Prostate gland (tissue), 2 donors: ENCODE measurements at regions not wholly inside any gene's neighbourhood (a gene's known extent, or its start where the extent isn't known, plus 50 kb on each side); places are given as distances from the start of the nearest gene placed in this dataset.

Experiments
- DNase-seq: peaks from one replicate; pipeline ENCODE4 v3.0.0-alpha.2; 2019; ENCODE audit warnings: low spot score
- H3K27ac ChIP-seq, 2 donors: fragments of 200-600 bp; sonication (generic); 2 replicates each; pipeline ENCODE4 v1.5.1; 2017 to 2019
- H3K27me3 ChIP-seq: fragments of 200-600 bp; sonication (generic); replicated peaks from 2 replicates; pipeline ENCODE4 v1.5.1; 2019; ENCODE audit not compliant: insufficient read depth
- H3K36me3 ChIP-seq, 2 donors: fragments of 200-600 bp; sonication (generic); 1 replicate in 1 of 2; 2 replicates in 1 of 2; pipeline versions ENCODE4 v1.5.1 to v1.8.1; 2017 to 2019
- H3K4me1 ChIP-seq: fragments of 200-600 bp; sonication (generic); replicated peaks from 2 replicates; pipeline ENCODE4 v1.5.1; 2019
- H3K4me3 ChIP-seq, 2 donors: fragments of 200-600 bp; sonication (generic); 2 replicates each; pipeline ENCODE4 v1.5.1; 2017 to 2019
- H3K9me3 ChIP-seq: fragments of 200-600 bp; sonication (generic); 2 replicates; pipeline ENCODE4 v1.5.1; 2017
- POLR2A ChIP-seq: fragments of 450-650 bp; IDR thresholded peaks from one replicate; pipeline ENCODE4 v1.6.1; 2016; ENCODE audit warnings: antibody characterized with exemption, mild to moderate bottlenecking
- POLR2AphosphoS5 ChIP-seq: sonication (generic); formaldehyde crosslinking; IDR thresholded peaks from one replicate; pipeline ENCODE4 v1.6.1; 2017; ENCODE audit warnings: antibody characterized with exemption
- WGBS: methylation state at CpG from one replicate; pipeline ENCODE4 v1.1.5; 2018; 5-methylcytosine and 5-hydroxymethylcytosine counted together
- intact Hi-C: fragments of 100-400 bp; cut with DNase I; formaldehyde crosslinking; loops from one replicate; pipeline ENCODE4 v1.14.2; 2022
- TF ChIP-seq, protein P1 (sequence below), 4 experiments: fragments of 200-600 bp in 2 of 4; fragments of 450-650 bp in 2 of 4; sonication (generic) in 2 of 4; IDR thresholded peaks; 1 replicate in 3 of 4; 2 replicates in 1 of 4; pipeline ENCODE4 v1.5.1; 2016 to 2019; ENCODE audit warnings: antibody characterized with exemption in 4 of 4, mild to moderate bottlenecking in 2 of 4, moderate library complexity in 2 of 4

GRCh38 chrX:131802836-131803626, 220.1 kb upstream of the STK26 start:
- H3K4me1 ChIP-seq, result no peaks in the 10 kb centered on the region
- no peaks in the 10 kb centered on the region for H3K27me3 ChIP-seq
- H3K36me3 ChIP-seq, result no peaks in the 10 kb centered on the region
- no peak overlapping the region for H3K4me3 ChIP-seq
- H3K27ac ChIP-seq, result no peak overlapping the region
- intact Hi-C loops, result no loop called here
- no peak for DNase-seq
- no peaks in the 10 kb centered on the region for H3K9me3 ChIP-seq
- TF ChIP-seq POLR2A (no peak), POLR2AphosphoS5 (no peak)
- TF ChIP-seq, protein P1, sequence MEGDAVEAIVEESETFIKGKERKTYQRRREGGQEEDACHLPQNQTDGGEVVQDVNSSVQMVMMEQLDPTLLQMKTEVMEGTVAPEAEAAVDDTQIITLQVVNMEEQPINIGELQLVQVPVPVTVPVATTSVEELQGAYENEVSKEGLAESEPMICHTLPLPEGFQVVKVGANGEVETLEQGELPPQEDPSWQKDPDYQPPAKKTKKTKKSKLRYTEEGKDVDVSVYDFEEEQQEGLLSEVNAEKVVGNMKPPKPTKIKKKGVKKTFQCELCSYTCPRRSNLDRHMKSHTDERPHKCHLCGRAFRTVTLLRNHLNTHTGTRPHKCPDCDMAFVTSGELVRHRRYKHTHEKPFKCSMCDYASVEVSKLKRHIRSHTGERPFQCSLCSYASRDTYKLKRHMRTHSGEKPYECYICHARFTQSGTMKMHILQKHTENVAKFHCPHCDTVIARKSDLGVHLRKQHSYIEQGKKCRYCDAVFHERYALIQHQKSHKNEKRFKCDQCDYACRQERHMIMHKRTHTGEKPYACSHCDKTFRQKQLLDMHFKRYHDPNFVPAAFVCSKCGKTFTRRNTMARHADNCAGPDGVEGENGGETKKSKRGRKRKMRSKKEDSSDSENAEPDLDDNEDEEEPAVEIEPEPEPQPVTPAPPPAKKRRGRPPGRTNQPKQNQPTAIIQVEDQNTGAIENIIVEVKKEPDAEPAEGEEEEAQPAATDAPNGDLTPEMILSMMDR (IDR thresholded peaks at IDR 0.05), result no peak
- WGBS, result 91% methylated on average over 11 of the region's 19 CpGs

GRCh38 chrX:131812847-131813825, 210.0 kb upstream of the STK26 start:
- TF ChIP-seq POLR2A (no peak), POLR2AphosphoS5 (no peak)
- TF ChIP-seq, protein P1 (IDR thresholded peaks at IDR 0.05), result no peak
- WGBS, result 57% methylated on average over 11 of the region's 11 CpGs
- no peaks in the 10 kb centered on the region for H3K36me3 ChIP-seq
- H3K9me3 ChIP-seq, result no peaks in the 10 kb centered on the region
- intact Hi-C loops, result no loop called here
- DNase-seq, result no peak
- no peak overlapping the region for H3K4me3 ChIP-seq
- H3K27me3 ChIP-seq, result no peaks in the 10 kb centered on the region
- no peak overlapping the region for H3K27ac ChIP-seq
- H3K4me1 ChIP-seq, result no peaks in the 10 kb centered on the region

DNA sequence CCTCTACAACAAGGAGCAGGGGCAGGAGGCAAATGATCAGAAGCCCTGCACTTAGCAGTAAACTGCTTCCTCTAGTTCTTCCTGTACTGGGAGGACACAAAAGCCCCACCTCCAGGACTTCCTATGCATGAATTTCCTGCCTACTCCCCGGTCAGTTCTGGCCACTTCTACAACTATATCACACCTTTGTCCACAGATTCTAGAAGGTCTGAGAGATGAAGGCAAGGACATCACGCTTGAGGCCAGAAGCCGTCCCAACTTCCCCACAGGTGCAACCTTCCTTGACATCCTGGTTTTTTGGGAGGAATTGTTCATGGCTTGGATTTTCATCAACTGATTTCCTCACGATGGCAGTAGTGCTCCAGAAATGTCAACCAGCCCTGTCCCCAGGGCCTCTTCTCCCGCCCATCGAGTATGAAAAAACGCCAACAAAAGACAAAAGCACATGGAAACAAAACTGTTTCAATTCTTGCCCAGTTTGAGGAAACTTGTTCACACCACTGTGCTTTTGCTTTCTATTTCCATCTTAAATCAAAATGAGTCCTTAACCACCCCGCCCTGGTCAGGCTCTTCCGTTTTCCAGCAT, 206.5 kb upstream of the STK26 start:
- H3K4me1 ChIP-seq, result no peaks in the 10 kb centered on the region
- no peaks in the 10 kb centered on the region for H3K36me3 ChIP-seq
- no peaks in the 10 kb centered on the region for H3K9me3 ChIP-seq
- no peak overlapping the region for H3K4me3 ChIP-seq
- no peaks in the 10 kb centered on the region for H3K27me3 ChIP-seq
- no peak for TF ChIP-seq POLR2AphosphoS5
- TF ChIP-seq, protein P1 (IDR thresholded peaks at IDR 0.05), result peak in 1 of 4 experiments; percentile 15
- intact Hi-C loops, result no loop called here
- no peak overlapping the region for H3K27ac ChIP-seq
- DNase-seq, result peak; percentile 7
- WGBS, result 72% methylated on average over 9 of the region's 9 CpGs

GRCh38 chrX:131818297-131818936, 204.7 kb upstream of the STK26 start:
- Histone ChIP-seq H3K36me3 (no peaks in the 10 kb centered on the region), H3K9me3 (no peaks in the 10 kb centered on the region), H3K27ac (no peak overlapping the region), H3K4me1 (no peaks in the 10 kb centered on the region), H3K27me3 (no peaks in the 10 kb centered on the region), H3K4me3 (no peak overlapping the region)
- WGBS, result 79% methylated on average over 5 of the region's 5 CpGs
- DNase-seq, result no peak
- TF ChIP-seq, protein P1 (IDR thresholded peaks at IDR 0.05), result no peak
- TF ChIP-seq POLR2A (no peak), POLR2AphosphoS5 (no peak)
- intact Hi-C loops, result no loop called here
